Body of pancreas (tissue), 4 donors: ENCODE measurements at regions not wholly inside any gene's neighbourhood (a gene's known extent, or its start where the extent isn't known, plus 50 kb on each side); places are given as distances from the start of the nearest gene placed in this dataset.

ENCODE experiments used
- ATAC-seq: fragments of 150-250 bp; one replicate; pipeline ENCODE4 v1.9.1; 2016
- DNase-seq, 4 donors: peaks; one replicate each; pipeline ENCODE4 v3.0.0-alpha.2; 2019
- H3K27ac ChIP-seq, 4 donors: fragments of 200-600 bp; sonication (generic); 1 replicate in 3 of 4; 2 replicates in 1 of 4; pipeline versions ENCODE4 v1.5.1 to v1.6.1; 2016 to 2019; ENCODE audit warnings: mild to moderate bottlenecking in 1 of 4, mixed read lengths in 1 of 4, moderate library complexity in 1 of 4
- H3K27me3 ChIP-seq, 2 donors: fragments of 200-600 bp; sonication (generic); one replicate each; pipeline ENCODE4 v1.6.0; 2016; ENCODE audit warnings: mild to moderate bottlenecking in 1 of 2
- H3K36me3 ChIP-seq, 2 donors: fragments of 200-600 bp; sonication (generic); replicated peaks in 1 of 2; 2 replicates each; pipeline ENCODE4 v1.5.1; 2016; ENCODE audit warnings: low read depth in 2 of 2; ENCODE audit not compliant: insufficient read depth in 1 of 2
- H3K4me1 ChIP-seq: fragments of 200-600 bp; sonication (generic); one replicate; pipeline ENCODE4 v1.6.0; 2016
- H3K4me3 ChIP-seq, 2 donors: fragments of 200-600 bp; sonication (generic); 1 replicate in 1 of 2; 2 replicates in 1 of 2; pipeline ENCODE4 v1.5.1; 2016 to 2019
- H3K9me3 ChIP-seq, 3 donors: fragments of 200-600 bp; sonication (generic); 1 replicate in 2 of 3; 2 replicates in 1 of 3; pipeline ENCODE4 v1.5.1; 2016
- POLR2A ChIP-seq, 3 donors: fragments of 450-650 bp; IDR thresholded peaks; one replicate each; pipeline ENCODE4 v1.6.1; 2016; ENCODE audit warnings: antibody characterized with exemption in 3 of 3, mild to moderate bottlenecking in 2 of 3
- WGBS, 2 donors: methylation state at CpG; one replicate each; pipeline ENCODE4 v1.1.5; 2017; 5-methylcytosine and 5-hydroxymethylcytosine counted together
- intact Hi-C: fragments of 100-400 bp; cut with DNase I; formaldehyde crosslinking; loops from one replicate; pipeline ENCODE4 v1.15.1; 2023
- TF ChIP-seq, protein P1 (sequence below), 7 experiments: fragments of 450-650 bp in 4 of 7; fragments of 200-600 bp in 3 of 7; sonication (generic) in 3 of 7; IDR thresholded peaks; one replicate each; pipeline ENCODE4 v1.5.1; 2016 to 2019; ENCODE audit warnings: antibody characterized with exemption in 7 of 7

DNA sequence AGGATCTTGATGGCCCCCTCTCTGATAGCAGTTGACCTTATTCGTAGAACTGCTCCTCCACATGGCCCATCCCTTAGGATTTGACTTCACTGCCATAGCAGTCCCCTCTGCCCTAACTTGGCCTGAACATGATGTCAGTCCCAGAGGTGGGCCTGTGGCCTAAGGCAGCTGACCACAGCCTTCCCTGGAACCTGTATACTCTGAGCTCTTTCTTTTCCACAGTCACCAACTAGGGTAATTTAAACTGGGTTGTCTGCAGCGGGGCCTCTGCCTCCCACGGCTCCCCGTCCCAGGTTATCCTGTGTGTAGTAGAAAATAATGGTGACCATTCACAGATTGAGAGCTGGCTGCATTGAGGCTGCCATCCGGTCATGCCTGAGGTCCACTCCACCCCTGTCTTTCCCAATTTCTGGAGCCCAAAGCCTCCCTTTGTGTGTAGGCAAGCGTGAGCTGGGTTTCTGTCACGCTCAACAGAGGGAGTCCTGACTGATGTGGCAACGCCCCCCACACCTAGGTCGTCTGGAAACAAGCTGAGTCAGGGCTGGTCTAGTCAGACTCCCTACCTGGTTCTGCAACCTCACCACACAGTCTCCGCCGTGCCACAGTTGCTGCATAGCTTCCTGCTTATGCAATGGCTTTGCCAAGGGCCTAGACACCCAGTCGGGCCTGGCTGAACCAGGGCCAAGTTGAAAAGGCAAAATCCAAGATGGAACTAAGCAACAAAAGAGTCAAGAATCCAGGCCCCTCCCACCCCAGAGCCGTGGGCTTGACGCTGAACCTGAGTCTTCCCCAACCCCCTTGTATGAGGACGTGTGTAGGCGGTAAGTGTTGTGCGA lies 284.5 kb downstream of the XXYLT1 start:
- peaks cover 6% of the 10 kb centered on the region for H3K4me1 ChIP-seq
- intact Hi-C loops: no loop called here
- no peak overlapping the region for H3K4me3 ChIP-seq
- H3K27ac ChIP-seq: no peak overlapping the region
- WGBS, 2 donors: 77 to 90% methylated on average over 14 to 17 of the region's 17 CpGs
- H3K36me3 ChIP-seq: no peaks in the 10 kb centered on the region
- ATAC-seq: peak; percentile 19
- peaks cover 0 to 9% (median 0%) of the 10 kb centered on the region in 3 donors for H3K9me3 ChIP-seq
- no peak for TF ChIP-seq POLR2A (IDR thresholded peaks at IDR 0.05)
- TF ChIP-seq, protein P1, sequence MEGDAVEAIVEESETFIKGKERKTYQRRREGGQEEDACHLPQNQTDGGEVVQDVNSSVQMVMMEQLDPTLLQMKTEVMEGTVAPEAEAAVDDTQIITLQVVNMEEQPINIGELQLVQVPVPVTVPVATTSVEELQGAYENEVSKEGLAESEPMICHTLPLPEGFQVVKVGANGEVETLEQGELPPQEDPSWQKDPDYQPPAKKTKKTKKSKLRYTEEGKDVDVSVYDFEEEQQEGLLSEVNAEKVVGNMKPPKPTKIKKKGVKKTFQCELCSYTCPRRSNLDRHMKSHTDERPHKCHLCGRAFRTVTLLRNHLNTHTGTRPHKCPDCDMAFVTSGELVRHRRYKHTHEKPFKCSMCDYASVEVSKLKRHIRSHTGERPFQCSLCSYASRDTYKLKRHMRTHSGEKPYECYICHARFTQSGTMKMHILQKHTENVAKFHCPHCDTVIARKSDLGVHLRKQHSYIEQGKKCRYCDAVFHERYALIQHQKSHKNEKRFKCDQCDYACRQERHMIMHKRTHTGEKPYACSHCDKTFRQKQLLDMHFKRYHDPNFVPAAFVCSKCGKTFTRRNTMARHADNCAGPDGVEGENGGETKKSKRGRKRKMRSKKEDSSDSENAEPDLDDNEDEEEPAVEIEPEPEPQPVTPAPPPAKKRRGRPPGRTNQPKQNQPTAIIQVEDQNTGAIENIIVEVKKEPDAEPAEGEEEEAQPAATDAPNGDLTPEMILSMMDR (IDR thresholded peaks at IDR 0.05): no peak
- no peaks in the 10 kb centered on the region for H3K27me3 ChIP-seq
- peak in 1 of 4 donors; percentile 48 for DNase-seq

DNA sequence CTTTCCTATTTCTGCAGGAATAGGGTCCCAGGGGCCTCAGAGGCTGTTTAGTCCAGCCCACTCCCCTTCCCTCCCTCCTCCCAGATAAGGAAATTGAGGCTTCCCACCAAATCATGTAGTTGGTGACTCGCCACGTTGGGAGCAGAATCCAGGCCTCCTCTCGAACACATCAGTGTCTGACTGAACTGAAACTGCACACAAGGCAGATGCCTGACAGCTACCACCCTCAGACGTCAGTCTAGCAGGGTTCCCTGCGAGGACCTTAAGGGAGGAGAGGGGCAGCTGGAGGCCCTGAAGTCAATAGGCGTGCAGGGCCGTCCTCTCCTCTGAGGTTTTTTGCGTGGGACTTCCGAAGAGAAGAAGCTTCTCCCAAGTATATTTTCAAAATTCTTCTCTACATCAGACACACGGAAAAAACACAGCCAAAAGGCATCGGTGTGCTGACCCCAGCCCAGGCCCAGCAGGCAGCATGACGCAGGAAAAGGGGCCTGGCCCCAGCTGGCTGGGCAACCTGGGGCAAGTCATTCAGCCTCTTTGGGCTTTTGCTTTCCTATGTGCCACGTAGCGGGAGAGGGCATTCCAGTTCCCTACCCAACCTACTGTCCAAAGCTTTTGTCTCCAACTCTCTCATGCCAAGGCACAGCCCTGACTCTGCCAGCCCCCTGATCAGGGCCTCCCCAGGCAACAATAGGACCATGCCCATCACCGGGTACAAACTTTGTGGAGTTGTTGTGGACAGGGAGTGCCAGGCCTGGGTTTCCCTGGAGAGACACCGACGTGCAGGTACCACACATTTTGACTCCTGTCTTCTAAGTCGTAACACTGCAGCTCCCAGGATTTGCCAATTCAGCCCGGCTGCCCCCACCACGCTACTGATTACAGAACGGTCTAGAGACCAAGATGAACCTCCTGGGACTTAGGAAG lies 283.1 kb downstream of the XXYLT1 start:
- DNase-seq (no peak), ATAC-seq (no peak)
- Histone ChIP-seq H3K4me1 (peaks cover 6% of the 10 kb centered on the region), H3K9me3 (no peaks in the 10 kb centered on the region), H3K4me3 (no peak overlapping the region), H3K36me3 (no peaks in the 10 kb centered on the region), H3K27ac (no peak overlapping the region), H3K27me3 (no peaks in the 10 kb centered on the region)
- WGBS, 2 donors: 67 to 82% methylated on average over 17 to 21 of the region's 21 CpGs
- TF ChIP-seq POLR2A (IDR thresholded peaks at IDR 0.05): no peak
- TF ChIP-seq, protein P1 (IDR thresholded peaks at IDR 0.05): no peak
- intact Hi-C loops: no loop called here

DNA sequence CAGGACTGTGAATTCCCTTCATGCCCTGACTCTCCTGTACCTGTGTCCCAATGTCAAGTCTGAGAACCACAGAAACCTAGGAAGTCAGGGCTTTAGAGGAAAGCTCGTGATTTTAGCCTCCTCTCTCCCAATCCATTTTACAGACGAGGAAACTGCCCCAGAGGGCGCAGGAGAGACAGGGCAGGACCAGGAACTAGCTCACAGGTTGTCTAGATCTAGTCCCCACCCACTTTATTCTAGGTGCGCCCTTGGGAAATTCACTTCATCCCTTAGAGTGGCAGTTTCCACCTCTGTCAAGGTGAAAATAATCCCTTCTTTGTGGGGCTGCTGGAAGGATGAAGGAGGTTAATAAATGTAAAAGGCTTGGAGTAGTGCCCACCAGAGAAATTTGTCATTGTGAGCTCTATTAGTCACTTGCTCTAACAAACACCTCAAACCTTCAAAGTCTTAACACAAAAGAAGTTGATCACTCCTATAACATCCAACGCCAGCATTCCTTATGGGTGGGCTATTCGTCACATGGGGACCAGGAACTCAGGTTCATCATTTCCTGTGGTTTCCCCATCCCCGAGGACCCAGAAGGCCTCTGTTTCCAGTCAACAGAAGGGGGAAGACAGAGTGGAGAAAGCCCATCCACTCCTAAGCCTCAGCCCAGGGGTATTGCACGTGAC lies 282.3 kb downstream of the XXYLT1 start:
- intact Hi-C loops: no loop called here
- ATAC-seq (no peak), DNase-seq (no peak)
- TF ChIP-seq, protein P1 (IDR thresholded peaks at IDR 0.05): no peak
- TF ChIP-seq POLR2A (IDR thresholded peaks at IDR 0.05): no peak
- Histone ChIP-seq H3K4me1 (peaks cover 6% of the 10 kb centered on the region), H3K27me3 (no peaks in the 10 kb centered on the region), H3K27ac (no peak overlapping the region), H3K36me3 (no peaks in the 10 kb centered on the region), H3K9me3 (no peaks in the 10 kb centered on the region), H3K4me3 (no peak overlapping the region)
- 64 to 67% methylated on average over 8 of the region's 8 CpGs for WGBS, 2 donors

DNA sequence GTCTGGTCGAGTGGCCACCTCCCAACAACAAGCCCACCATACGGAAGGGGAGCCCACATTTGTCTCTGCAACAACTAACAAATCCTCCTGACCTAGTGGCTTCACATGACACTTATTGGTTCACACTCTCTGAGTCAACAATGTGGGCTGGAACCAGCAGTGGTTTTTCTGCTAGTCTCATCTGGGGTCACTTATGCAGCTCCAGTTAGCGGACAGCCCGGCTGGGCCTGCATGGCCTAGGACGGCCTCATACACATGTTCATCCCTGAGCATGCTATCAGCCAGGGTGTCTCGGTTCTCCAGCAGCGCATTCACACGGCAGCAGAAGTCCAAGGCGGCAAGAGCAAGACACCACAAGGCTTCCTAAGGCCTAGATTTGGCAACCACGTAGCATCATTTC lies 281.7 kb downstream of the XXYLT1 start:
- no peak overlapping the region for H3K4me3 ChIP-seq
- ATAC-seq (no peak), DNase-seq (no peak)
- no peak overlapping the region for H3K27ac ChIP-seq
- TF ChIP-seq POLR2A (IDR thresholded peaks at IDR 0.05): no peak
- TF ChIP-seq, protein P1 (IDR thresholded peaks at IDR 0.05): no peak
- intact Hi-C loops: no loop called here
- no peaks in the 10 kb centered on the region for H3K9me3 ChIP-seq
- 68 to 88% methylated on average over 9 to 10 of the region's 10 CpGs for WGBS, 2 donors
- no peaks in the 10 kb centered on the region for H3K36me3 ChIP-seq
- no peaks in the 10 kb centered on the region for H3K27me3 ChIP-seq
- H3K4me1 ChIP-seq: peaks cover 6% of the 10 kb centered on the region
